IMR-90 (cell line): ENCODE measurements at regions not wholly inside any gene's neighbourhood (a gene's known extent, or its start where the extent isn't known, plus 50 kb on each side); places are given as distances from the start of the nearest gene placed in this dataset.

ENCODE experiments used
- BHLHE40 ChIP-seq: fragments of 150-350 bp; IDR thresholded peaks from 2 replicates; pipeline ENCODE4 v1.6.1; 2016; ENCODE audit warnings: mild to moderate bottlenecking, low read depth, low read length
- CEBPB ChIP-seq: IDR thresholded peaks from 2 replicates; pipeline ENCODE4 v1.6.1; 2012; ENCODE audit warnings: low read depth, low read length, improper control_type of control experiment
- CHD1 ChIP-seq: IDR thresholded peaks from 2 replicates; pipeline ENCODE4 v1.6.1; 2012; ENCODE audit warnings: low read depth, low read length, improper control_type of control experiment
- FOS ChIP-seq: fragments of 150-350 bp; IDR thresholded peaks from 2 replicates; pipeline ENCODE4 v1.6.1; 2016; ENCODE audit warnings: low read depth, low read length
- MXI1 ChIP-seq: IDR thresholded peaks from 2 replicates; pipeline ENCODE4 v1.6.1; 2012; ENCODE audit warnings: low read depth, mild to moderate bottlenecking, low read length, moderate library complexity, borderline replicate concordance
- NFE2L2 ChIP-seq: fragments of 150-350 bp; IDR thresholded peaks from 2 replicates; pipeline ENCODE4 v1.6.1; 2016; ENCODE audit warnings: low read depth, mild to moderate bottlenecking, low read length
- POLR2A ChIP-seq: IDR thresholded peaks from 2 replicates; pipeline ENCODE4 v1.6.1; 2012; ENCODE audit warnings: mild to moderate bottlenecking, low read depth, low read length
- RAD21 ChIP-seq: IDR thresholded peaks from 2 replicates; pipeline ENCODE4 v1.6.1; 2012; ENCODE audit warnings: low read length, improper control_type of control experiment
- RFX5 ChIP-seq: IDR thresholded peaks from 2 replicates; pipeline ENCODE4 v1.8.0; 2012; ENCODE audit warnings: low read depth, mild to moderate bottlenecking, low read length, moderate library complexity
- USF2 ChIP-seq: fragments of 150-350 bp; IDR thresholded peaks from 2 replicates; pipeline ENCODE4 v1.6.1; 2017; ENCODE audit warnings: mild to moderate bottlenecking, antibody characterized with exemption, low read length, low read depth
- TF ChIP-seq, protein P1 (sequence below): conservative IDR thresholded peaks from 2 replicates; pipeline ENCODE4 v1.5.1; 2012; ENCODE audit warnings: mild to moderate bottlenecking, low read depth, low read length, improper control_type of control experiment

- TF ChIP-seq, protein P1, sequence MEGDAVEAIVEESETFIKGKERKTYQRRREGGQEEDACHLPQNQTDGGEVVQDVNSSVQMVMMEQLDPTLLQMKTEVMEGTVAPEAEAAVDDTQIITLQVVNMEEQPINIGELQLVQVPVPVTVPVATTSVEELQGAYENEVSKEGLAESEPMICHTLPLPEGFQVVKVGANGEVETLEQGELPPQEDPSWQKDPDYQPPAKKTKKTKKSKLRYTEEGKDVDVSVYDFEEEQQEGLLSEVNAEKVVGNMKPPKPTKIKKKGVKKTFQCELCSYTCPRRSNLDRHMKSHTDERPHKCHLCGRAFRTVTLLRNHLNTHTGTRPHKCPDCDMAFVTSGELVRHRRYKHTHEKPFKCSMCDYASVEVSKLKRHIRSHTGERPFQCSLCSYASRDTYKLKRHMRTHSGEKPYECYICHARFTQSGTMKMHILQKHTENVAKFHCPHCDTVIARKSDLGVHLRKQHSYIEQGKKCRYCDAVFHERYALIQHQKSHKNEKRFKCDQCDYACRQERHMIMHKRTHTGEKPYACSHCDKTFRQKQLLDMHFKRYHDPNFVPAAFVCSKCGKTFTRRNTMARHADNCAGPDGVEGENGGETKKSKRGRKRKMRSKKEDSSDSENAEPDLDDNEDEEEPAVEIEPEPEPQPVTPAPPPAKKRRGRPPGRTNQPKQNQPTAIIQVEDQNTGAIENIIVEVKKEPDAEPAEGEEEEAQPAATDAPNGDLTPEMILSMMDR: no peak
- TF ChIP-seq POLR2A (no peak), USF2 (no peak), CEBPB (no peak), RFX5 (no peak), NFE2L2 (no peak), BHLHE40 (no peak), CHD1 (no peak), FOS (no peak), MXI1 (no peak), RAD21 (no peak)
Measured at GRCh38 chr6:12379181-12379580, 89.0 kb downstream of the EDN1 start.
